H1 (cell line): ENCODE measurements at regions not wholly inside any gene's neighbourhood (a gene's known extent, or its start where the extent isn't known, plus 50 kb on each side); places are given as distances from the start of the nearest gene placed in this dataset.
"Not testable (repeated sequence)": the region's sequence is repeated elsewhere in the genome, so short reads cannot be mapped to it uniquely, and the experiment has no call there.

Source experiments
- CTCF ChIA-PET: fragments of 300-600 bp; sonication (Branson Sonifier 250); formaldehyde crosslinking; loops from one replicate; lab custom pipeline; 2021; ENCODE audit not compliant: partially characterized antibody; lab: Charles Lee
- POLR2A ChIA-PET: fragments of 300-600 bp; sonication (Branson Sonifier 250); formaldehyde crosslinking; loops from one replicate; lab custom pipeline; 2021; ENCODE audit warnings: inconsistent platforms; ENCODE audit not compliant: partially characterized antibody; lab: Charles Lee
- DNase-seq, 2 experiments: peaks; one replicate each; pipeline versions ENCODE4 v3.0.0 to v3.0.0-alpha.2; 2010 to 2022; ENCODE audit warnings: low spot score in 2 of 2, low read depth in 1 of 2, mixed read lengths in 1 of 2
- FAIRE-seq: peaks from 2 replicates; lab custom pipeline; 2011; peaks lifted over from hg19 to GRCh38; lab: Jason Lieb, UNC
- H2AFZ ChIP-seq: 2 replicates; pipeline ENCODE4 v1.8.1; 2012; ENCODE audit warnings: low read length, inconsistent platforms
- H2AK5ac ChIP-seq: 2 replicates; pipeline ENCODE4 v1.6.1; 2013; ENCODE audit warnings: low read depth, low read length
- H2BK120ac ChIP-seq: replicated peaks from 2 replicates; pipeline ENCODE3; 2013; ENCODE audit warnings: low read depth, low read length, inconsistent platforms
- H2BK12ac ChIP-seq: 2 replicates; pipeline ENCODE4 v1.6.1; 2013; ENCODE audit warnings: low read depth, low read length
- H2BK15ac ChIP-seq: 2 replicates; pipeline ENCODE4 v1.6.1; 2013; ENCODE audit warnings: low read length
- H2BK20ac ChIP-seq: 2 replicates; pipeline ENCODE4 v1.6.1; 2013; ENCODE audit warnings: low read length
- H2BK5ac ChIP-seq: 2 replicates; pipeline ENCODE4 v1.6.1; 2013; ENCODE audit warnings: low read depth, low read length
- H3K14ac ChIP-seq: 2 replicates; pipeline ENCODE4 v1.6.1; 2013; ENCODE audit warnings: inconsistent platforms; ENCODE audit not compliant: insufficient read length
- H3K18ac ChIP-seq: 2 replicates; pipeline ENCODE4 v1.6.1; 2013; ENCODE audit warnings: low read length; ENCODE audit errors: extremely low read depth
- H3K23ac ChIP-seq: 2 replicates; pipeline ENCODE4 v1.6.1; 2013; ENCODE audit warnings: inconsistent platforms; ENCODE audit not compliant: insufficient read length
- H3K23me2 ChIP-seq: 2 replicates; pipeline ENCODE4 v1.6.1; 2013; ENCODE audit warnings: low read depth, low read length
- H3K27ac ChIP-seq: 2 replicates; pipeline ENCODE4 v1.6.1; 2011; ENCODE audit warnings: low read depth, low read length, inconsistent platforms
- H3K27me3 ChIP-seq, 4 experiments: replicated peaks in 1 of 4; 1 replicate in 1 of 4; 2 replicates in 3 of 4; pipeline versions ENCODE4 v1.6.1 to v1.8.1; 2011 to 2013; ENCODE audit warnings: low read length in 3 of 4, mild to moderate bottlenecking in 3 of 4, inconsistent platforms in 2 of 4, mixed read lengths in 2 of 4, moderate library complexity in 1 of 4; ENCODE audit not compliant: control insufficient read depth in 3 of 4, insufficient read depth in 3 of 4; ENCODE audit errors: extremely low read depth in 1 of 4
- H3K36me3 ChIP-seq, 4 experiments: 2 replicates each; pipeline versions ENCODE4 v1.6.1 to v1.8.1; 2011 to 2013; ENCODE audit warnings: mild to moderate bottlenecking in 4 of 4, low read length in 3 of 4, moderate library complexity in 2 of 4, control low read depth in 1 of 4, inconsistent platforms in 1 of 4; ENCODE audit not compliant: insufficient read depth in 4 of 4, control insufficient read depth in 2 of 4
- H3K4ac ChIP-seq: replicated peaks from 2 replicates; pipeline ENCODE3; 2013; ENCODE audit warnings: low read length, low read depth, mixed read lengths, inconsistent platforms; ENCODE audit not compliant: insufficient read length
- H3K4me1 ChIP-seq, 4 experiments: replicated peaks in 1 of 4; 1 replicate in 1 of 4; 2 replicates in 3 of 4; pipeline versions ENCODE4 v1.6.1 to v1.8.1; 2011 to 2013; ENCODE audit warnings: low read length in 3 of 4, inconsistent platforms in 2 of 4, mixed read lengths in 1 of 4; ENCODE audit not compliant: insufficient read depth in 4 of 4, control insufficient read depth in 3 of 4
- H3K4me2 ChIP-seq, 2 experiments: 2 replicates each; pipeline versions ENCODE4 v1.6.1 to v1.8.1; 2011 to 2013; ENCODE audit warnings: low read depth in 2 of 2, low read length in 2 of 2, control low read depth in 1 of 2, inconsistent platforms in 1 of 2, mild to moderate bottlenecking in 1 of 2; ENCODE audit not compliant: insufficient read depth in 1 of 2
- H3K4me3 ChIP-seq, 4 experiments: fragments of 200-600, 300-600 bp in 1 of 4; sonication (generic), shearing (Covaris generic), sonication (Bioruptor Twin) in 1 of 4; 2 replicates each; pipeline versions ENCODE4 v1.5.1 to v1.8.1; 2011 to 2016; ENCODE audit warnings: low read length in 4 of 4, low read depth in 3 of 4, control low read depth in 2 of 4, inconsistent platforms in 2 of 4, mild to moderate bottlenecking in 2 of 4, mixed read lengths in 1 of 4, moderate library complexity in 1 of 4; ENCODE audit not compliant: insufficient read depth in 2 of 4; ENCODE audit errors: extremely low read depth in 1 of 4
- H3K56ac ChIP-seq: replicated peaks from 2 replicates; pipeline ENCODE3; 2013; ENCODE audit warnings: low read depth, mild to moderate bottlenecking, mixed read lengths, low read length, inconsistent platforms; ENCODE audit not compliant: insufficient read length
- H3K79me1 ChIP-seq: 2 replicates; pipeline ENCODE4 v1.6.1; 2013; ENCODE audit warnings: low read depth, low read length, control low read depth
- H3K79me2 ChIP-seq, 2 experiments: 2 replicates each; pipeline versions ENCODE4 v1.6.1 to v1.8.1; 2012 to 2013; ENCODE audit warnings: low read length in 2 of 2, mild to moderate bottlenecking in 2 of 2, inconsistent platforms in 1 of 2; ENCODE audit not compliant: insufficient read depth in 2 of 2, control insufficient read depth in 1 of 2
- H3K9ac ChIP-seq, 4 experiments: replicated peaks in 1 of 4; 1 replicate in 1 of 4; 2 replicates in 3 of 4; pipeline versions ENCODE4 v1.6.1 to v1.8.1; 2011 to 2013; ENCODE audit warnings: low read depth in 3 of 4, low read length in 3 of 4, control low read depth in 2 of 4, mild to moderate bottlenecking in 2 of 4, moderate library complexity in 2 of 4, inconsistent platforms in 1 of 4; ENCODE audit errors: extremely low read depth in 1 of 4
- H3K9me3 ChIP-seq, 2 experiments: 2 replicates each; pipeline versions ENCODE4 v1.6.1 to v1.8.1; 2012 to 2013; ENCODE audit warnings: mild to moderate bottlenecking in 2 of 2, moderate library complexity in 2 of 2, control low read depth in 1 of 2, inconsistent platforms in 1 of 2, low read depth in 1 of 2, low read length in 1 of 2, mixed read lengths in 1 of 2; ENCODE audit not compliant: insufficient read depth in 2 of 2
- H4K20me1 ChIP-seq, 2 experiments: replicated peaks in 1 of 2; 2 replicates each; pipeline versions ENCODE3 to v1.8.1; 2011 to 2013; ENCODE audit warnings: inconsistent platforms in 2 of 2, low read length in 2 of 2, mild to moderate bottlenecking in 1 of 2; ENCODE audit not compliant: insufficient read depth in 2 of 2, control insufficient read depth in 1 of 2
- H4K5ac ChIP-seq: 2 replicates; pipeline ENCODE4 v1.6.1; 2013; ENCODE audit warnings: low read length, low read depth, mixed read lengths, inconsistent platforms; ENCODE audit not compliant: insufficient read length
- H4K8ac ChIP-seq: 2 replicates; pipeline ENCODE4 v1.8.0; 2013; ENCODE audit warnings: mild to moderate bottlenecking, moderate library complexity, low read length, inconsistent platforms; ENCODE audit not compliant: insufficient read depth; ENCODE audit errors: extremely low read depth
- H4K91ac ChIP-seq: replicated peaks from 2 replicates; pipeline ENCODE3; 2013; ENCODE audit warnings: low read length, mixed read lengths, inconsistent platforms; ENCODE audit not compliant: insufficient read length
- WGBS, 2 experiments: shearing (Covaris generic) in 1 of 2; methylation state at CpG; one replicate each; pipeline versions ENCODE4 v1.1.6 to v1.1.7; 2013 to 2015; ENCODE audit warnings: low lambda C conversion rate in 2 of 2, mixed read lengths in 2 of 2, inconsistent platforms in 1 of 2, low coverage in 1 of 2, missing lambda C conversion rate in 1 of 2; ENCODE audit not compliant: insufficient replicate concordance in 2 of 2, insufficient coverage in 1 of 2, insufficient read length in 1 of 2; ENCODE audit errors: extremely low coverage in 1 of 2, missing lambda C conversion rate in 1 of 2; 5-methylcytosine and 5-hydroxymethylcytosine counted together

DNA sequence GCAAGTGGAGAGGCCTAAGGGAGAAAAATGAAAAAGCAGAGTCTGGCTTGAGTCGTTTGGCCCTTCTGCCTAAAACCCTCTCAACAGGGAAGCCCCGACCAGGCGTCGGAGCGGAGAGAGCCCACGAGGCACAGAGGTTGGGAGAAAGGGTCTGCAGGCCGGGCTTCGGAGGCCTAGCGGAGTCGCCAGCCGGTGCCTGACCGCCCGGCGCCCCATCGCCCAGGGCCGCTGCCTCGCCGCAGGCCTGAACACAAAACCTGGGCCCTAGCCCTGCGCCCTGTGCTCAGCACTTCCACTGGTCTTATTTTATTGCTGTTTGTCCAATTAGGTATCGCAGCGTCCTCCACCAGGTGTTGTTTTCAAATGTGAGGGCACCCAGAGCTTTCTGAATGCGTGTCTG lies 970.0 kb upstream of the DEFB115 start:
- H4K20me1 ChIP-seq, H2AK5ac ChIP-seq, H2BK20ac ChIP-seq, H2BK5ac ChIP-seq, H3K23me2 ChIP-seq, H3K23ac ChIP-seq, H3K4ac ChIP-seq, H2AFZ ChIP-seq, H3K56ac ChIP-seq, H3K27ac ChIP-seq, H3K4me2 ChIP-seq, H3K27me3 ChIP-seq, H2BK120ac ChIP-seq, H3K14ac ChIP-seq, H3K79me2 ChIP-seq, H3K4me1 ChIP-seq, H3K9ac ChIP-seq, H3K4me3 ChIP-seq, H3K18ac ChIP-seq, H3K36me3 ChIP-seq, CTCF ChIA-PET, H2BK15ac ChIP-seq, FAIRE-seq, H2BK12ac ChIP-seq, H3K79me1 ChIP-seq, H4K5ac ChIP-seq, H4K91ac ChIP-seq, POLR2A ChIA-PET, H4K8ac ChIP-seq, DNase-seq: not testable (repeated sequence)
- WGBS, 2 experiments: 92% methylated on average over 20 of the region's 22 CpGs; no CpG with 5 or more reads in 1 of the 2 experiments
- peaks cover 13 to 76% of the 10 kb centered on the region in 2 experiments; a peak in 3 of 4 replicates for H3K9me3 ChIP-seq
